ENCODE measurements at regions not wholly inside any gene's neighbourhood (a gene's known extent, or its start where the extent isn't known, plus 50 kb on each side); places are given as distances from the start of the nearest gene placed in this dataset.
A peak's percentile ranks its signal among the peaks of the same experiment; 100 is the strongest.

- TF ChIP-seq RAD21 (IDR thresholded peaks at IDR 0.05; ENCODE audit: low read length) = no peak
- no peak for TF ChIP-seq NFE2L2 (IDR thresholded peaks at IDR 0.05; ENCODE audit: low read depth, low read length)
- TF ChIP-seq RFX5 (IDR thresholded peaks at IDR 0.05; ENCODE audit: low read depth, low read length) = no peak
- TF ChIP-seq CHD1 (IDR thresholded peaks at IDR 0.05; ENCODE audit: low read depth, low read length) = no peak
- TF ChIP-seq CEBPB (IDR thresholded peaks at IDR 0.05; ENCODE audit: low read depth, low read length) = peak; percentile 77
- TF ChIP-seq CTCF (conservative IDR thresholded peaks at IDR 0.05; ENCODE audit: low read depth, low read length) = no peak
- TF ChIP-seq FOS (IDR thresholded peaks at IDR 0.05; ENCODE audit: low read depth, low read length) = no peak
- H3K4me3 ChIP-seq (ENCODE audit: insufficient read depth, low read depth, low read length) = no peak overlapping the region
- no peaks in the 10 kb centered on the region for H3K79me1 ChIP-seq (ENCODE audit: low read depth in 1 of 2, low read length in 2 of 2)
- no peak overlapping the region for H2AFZ ChIP-seq (replicated peaks; ENCODE audit: low read length, poor library complexity)
- no peak overlapping the region for H2AK9ac ChIP-seq (replicated peaks; ENCODE audit: low read depth, low read length, poor library complexity)
- H3K4ac ChIP-seq (ENCODE audit: low read depth, low read length) = no peak overlapping the region
- no peak overlapping the region for H3K18ac ChIP-seq (ENCODE audit: low read depth, low read length)
- in situ Hi-C loops (cut with MboI; ENCODE audit: low sequenced_read_pairs) = no loop called here
- DNase-seq (peak; percentile 92), ATAC-seq (ENCODE audit: low read depth) (peak; percentile 76)
- no CpG with 5 or more reads among the region's 1 CpG for WGBS, 2 experiments (ENCODE audit: extremely low coverage in 2 of 2, insufficient read length in 1 of 2)
- no peak overlapping the region for H3K56ac ChIP-seq (ENCODE audit: extremely low read depth, insufficient read depth, low read length)
- POLR2A ChIA-PET (ENCODE audit: unreplicated experiment) = no interaction called here
- no peak overlapping the region for H2BK120ac ChIP-seq (ENCODE audit: low read depth, low read length)
- no peak overlapping the region for H4K8ac ChIP-seq (ENCODE audit: low read depth in 2 of 2, low read length in 2 of 2)
- H3K9me1 ChIP-seq (ENCODE audit: insufficient read depth, low read length) = no peaks in the 10 kb centered on the region
- no peak overlapping the region for H3K14ac ChIP-seq (replicated peaks; ENCODE audit: low read depth, low read length)
- H3K9me3 ChIP-seq (ENCODE audit: control insufficient read depth, insufficient read depth, low read length) = no peaks in the 10 kb centered on the region
- H2BK20ac ChIP-seq (ENCODE audit: low read depth, low read length) = no peak overlapping the region
- CTCF ChIA-PET = interaction anchor here (1.1 kb wide), 2 partner anchors 27 to 155 kb away, joined by 3 read pairs; no protein-coding TSS in a partner anchor
- no peak overlapping the region for H3K9ac ChIP-seq (ENCODE audit: low read depth, low read length)
- H3K4me2 ChIP-seq (ENCODE audit: low read depth, low read length) = no peak overlapping the region
- H2BK15ac ChIP-seq (ENCODE audit: low read depth, low read length) = no peak overlapping the region
- intact Hi-C loops (cut with micrococcal nuclease) = no loop called here
- no peak overlapping the region for H3K27ac ChIP-seq (ENCODE audit: insufficient read depth, low read length)
- H2AK5ac ChIP-seq (ENCODE audit: low read depth, low read length) = no peak overlapping the region
- dilution Hi-C loops (cut with HindIII; ENCODE audit: low sequenced_read_pairs, unreplicated experiment) = no loop called here
- no peak overlapping the region for H4K5ac ChIP-seq (ENCODE audit: low read depth, low read length)
- H3K4me1 ChIP-seq (ENCODE audit: control insufficient read depth, insufficient read depth, low read length) = no peaks in the 10 kb centered on the region
- H4K91ac ChIP-seq (ENCODE audit: insufficient read depth, low read depth, low read length) = no peak overlapping the region
- H3K36me3 ChIP-seq (ENCODE audit: control insufficient read depth, insufficient read depth, low read length) = no peaks in the 10 kb centered on the region
- no peaks in the 10 kb centered on the region for H4K20me1 ChIP-seq (ENCODE audit: insufficient read depth, low read length)
- no peak overlapping the region for H2BK5ac ChIP-seq (ENCODE audit: low read depth, low read length, poor library complexity, severe bottlenecking)
- no peaks in the 10 kb centered on the region for H3K27me3 ChIP-seq (ENCODE audit: control insufficient read depth, insufficient read depth, low read length)
- no peak overlapping the region for H3K23ac ChIP-seq (ENCODE audit: low read depth, low read length)
- no TSS peak for BruUV-seq (replicated peaks)
Measured at GRCh38 chr6:129929433-129929832, 68.3 kb upstream of the TMEM244 start.

All from IMR-90 (cell line).